Testis (tissue), 2 donors: ENCODE measurements at regions not wholly inside any gene's neighbourhood (a gene's known extent, or its start where the extent isn't known, plus 50 kb on each side); places are given as distances from the start of the nearest gene placed in this dataset.

Source experiments
- DNase-seq: peaks from one replicate; pipeline ENCODE4 v3.0.0-alpha.2; 2019
- H3K27ac ChIP-seq, 2 donors: fragments of 200-600 bp; sonication (generic); one replicate each; pipeline ENCODE4 v1.5.1; 2019
- H3K27me3 ChIP-seq: fragments of 200-600 bp; sonication (generic); one replicate; pipeline ENCODE4 v1.5.1; 2019
- H3K36me3 ChIP-seq: fragments of 200-600 bp; sonication (generic); one replicate; pipeline ENCODE4 v1.5.1; 2017; ENCODE audit warnings: low read depth; ENCODE audit errors: missing control alignments
- H3K4me1 ChIP-seq: fragments of 200-600 bp; sonication (generic); one replicate; pipeline ENCODE4 v1.5.1; 2019
- H3K4me3 ChIP-seq, 2 donors: fragments of 200-600 bp; sonication (generic); one replicate each; pipeline ENCODE4 v1.5.1; 2017 to 2019
- H3K9me3 ChIP-seq: fragments of 200-600 bp; sonication (generic); one replicate; pipeline ENCODE4 v1.5.1; 2017
- POLR2A ChIP-seq: fragments of 450-650 bp; IDR thresholded peaks from one replicate; pipeline ENCODE4 v1.6.1; 2017; ENCODE audit warnings: antibody characterized with exemption, mild to moderate bottlenecking, moderate library complexity
- WGBS, 2 donors: methylation state at CpG; one replicate each; pipeline ENCODE4 v1.1.5; 2018; 5-methylcytosine and 5-hydroxymethylcytosine counted together
- intact Hi-C: fragments of 100-400 bp; cut with DNase I; formaldehyde crosslinking; loops from one replicate; pipeline ENCODE4 v1.15.1; 2023; ENCODE audit warnings: low total_unique reads
- TF ChIP-seq, protein P1 (sequence below), 3 experiments: fragments of 450-650 bp in 2 of 3; fragments of 200-600 bp in 1 of 3; sonication (generic) in 1 of 3; IDR thresholded peaks; one replicate each; pipeline ENCODE4 v1.5.1; 2016 to 2019; ENCODE audit warnings: antibody characterized with exemption in 3 of 3, mild to moderate bottlenecking in 2 of 3, moderate library complexity in 1 of 3

GRCh38 chr11:128165572-128165971 is 421.8 kb downstream of the ETS1 start:
- TF ChIP-seq, protein P1, sequence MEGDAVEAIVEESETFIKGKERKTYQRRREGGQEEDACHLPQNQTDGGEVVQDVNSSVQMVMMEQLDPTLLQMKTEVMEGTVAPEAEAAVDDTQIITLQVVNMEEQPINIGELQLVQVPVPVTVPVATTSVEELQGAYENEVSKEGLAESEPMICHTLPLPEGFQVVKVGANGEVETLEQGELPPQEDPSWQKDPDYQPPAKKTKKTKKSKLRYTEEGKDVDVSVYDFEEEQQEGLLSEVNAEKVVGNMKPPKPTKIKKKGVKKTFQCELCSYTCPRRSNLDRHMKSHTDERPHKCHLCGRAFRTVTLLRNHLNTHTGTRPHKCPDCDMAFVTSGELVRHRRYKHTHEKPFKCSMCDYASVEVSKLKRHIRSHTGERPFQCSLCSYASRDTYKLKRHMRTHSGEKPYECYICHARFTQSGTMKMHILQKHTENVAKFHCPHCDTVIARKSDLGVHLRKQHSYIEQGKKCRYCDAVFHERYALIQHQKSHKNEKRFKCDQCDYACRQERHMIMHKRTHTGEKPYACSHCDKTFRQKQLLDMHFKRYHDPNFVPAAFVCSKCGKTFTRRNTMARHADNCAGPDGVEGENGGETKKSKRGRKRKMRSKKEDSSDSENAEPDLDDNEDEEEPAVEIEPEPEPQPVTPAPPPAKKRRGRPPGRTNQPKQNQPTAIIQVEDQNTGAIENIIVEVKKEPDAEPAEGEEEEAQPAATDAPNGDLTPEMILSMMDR (IDR thresholded peaks at IDR 0.05) = no peak
- TF ChIP-seq POLR2A = no peak
- intact Hi-C loops = loop anchor here (5.0 kb wide), 1 partner anchor 467 kb away; no protein-coding TSS in a partner anchor
- WGBS, 2 donors = 85 to 89% methylated on average over 4 of the region's 4 CpGs
- Histone ChIP-seq H3K27me3 (no peaks in the 10 kb centered on the region), H3K9me3 (no peaks in the 10 kb centered on the region), H3K4me1 (no peaks in the 10 kb centered on the region), H3K27ac (no peak overlapping the region), H3K4me3 (no peak overlapping the region), H3K36me3 (no peaks in the 10 kb centered on the region)
- no peak for DNase-seq

GRCh38 chr11:128164080-128164741 is 423.1 kb downstream of the ETS1 start:
- Histone ChIP-seq H3K4me1 (no peaks in the 10 kb centered on the region), H3K27ac (no peak overlapping the region), H3K27me3 (no peaks in the 10 kb centered on the region), H3K4me3 (no peak overlapping the region), H3K9me3 (no peaks in the 10 kb centered on the region), H3K36me3 (no peaks in the 10 kb centered on the region)
- 75 to 82% methylated on average over 6 of the region's 6 CpGs for WGBS, 2 donors
- intact Hi-C loops = no loop called here
- DNase-seq = no peak
- no peak for TF ChIP-seq POLR2A
- TF ChIP-seq, protein P1 (IDR thresholded peaks at IDR 0.05) = no peak

DNA sequence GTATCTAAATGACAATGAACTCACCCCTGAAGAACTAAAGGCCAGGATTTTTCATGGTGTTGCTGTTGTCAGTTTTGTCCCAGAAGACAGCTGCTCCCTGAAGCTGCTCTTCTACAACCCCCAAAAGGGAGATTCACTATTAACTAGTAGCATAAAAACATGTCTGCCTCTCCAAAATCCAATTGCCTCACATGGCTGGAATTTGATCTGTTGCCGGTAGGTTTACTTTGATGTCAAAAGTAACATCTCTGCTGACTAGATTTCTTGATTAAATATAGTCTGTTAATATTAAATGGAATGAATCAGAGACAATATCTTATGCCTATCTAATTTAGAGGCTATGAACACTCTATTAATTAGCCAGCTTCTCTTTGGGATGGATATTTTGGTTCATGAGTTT is 425.4 kb downstream of the ETS1 start:
- intact Hi-C loops = no loop called here
- no peak for TF ChIP-seq POLR2A
- TF ChIP-seq, protein P1 (IDR thresholded peaks at IDR 0.05) = no peak
- WGBS, 2 donors = 87 to 95% methylated on average over 1 of the region's 1 CpG
- no peaks in the 10 kb centered on the region for H3K4me1 ChIP-seq
- no peak overlapping the region for H3K27ac ChIP-seq
- H3K36me3 ChIP-seq = no peaks in the 10 kb centered on the region
- H3K9me3 ChIP-seq = no peaks in the 10 kb centered on the region
- no peak overlapping the region for H3K4me3 ChIP-seq
- no peak for DNase-seq
- no peaks in the 10 kb centered on the region for H3K27me3 ChIP-seq

DNA sequence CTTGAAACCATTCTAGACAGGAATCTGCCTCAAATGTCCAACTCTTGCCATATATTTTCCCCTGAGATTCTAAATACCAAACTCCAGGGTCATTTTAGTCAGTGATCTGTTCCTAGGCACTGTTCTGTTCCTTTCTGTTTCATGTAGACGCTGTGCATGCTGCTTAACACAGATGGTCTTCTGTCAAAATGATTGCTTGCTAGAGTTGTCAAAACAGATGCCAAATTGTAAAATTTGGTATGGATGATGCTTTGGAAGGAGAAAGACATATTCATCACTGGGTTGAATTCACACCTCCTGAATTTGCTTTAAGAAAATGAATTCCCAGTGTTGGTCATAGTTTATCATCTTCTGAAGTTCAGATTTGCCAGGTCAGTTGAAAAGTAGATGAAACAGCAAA is 425.9 kb downstream of the ETS1 start:
- TF ChIP-seq, protein P1 (IDR thresholded peaks at IDR 0.05) = no peak
- no peak for TF ChIP-seq POLR2A
- Histone ChIP-seq H3K27ac (no peak overlapping the region), H3K9me3 (no peaks in the 10 kb centered on the region), H3K4me1 (no peaks in the 10 kb centered on the region), H3K36me3 (no peaks in the 10 kb centered on the region), H3K4me3 (no peak overlapping the region), H3K27me3 (no peaks in the 10 kb centered on the region)
- DNase-seq = no peak
- WGBS, 2 donors = 83 to 96% methylated on average over 1 of the region's 1 CpG
- intact Hi-C loops = no loop called here

DNA sequence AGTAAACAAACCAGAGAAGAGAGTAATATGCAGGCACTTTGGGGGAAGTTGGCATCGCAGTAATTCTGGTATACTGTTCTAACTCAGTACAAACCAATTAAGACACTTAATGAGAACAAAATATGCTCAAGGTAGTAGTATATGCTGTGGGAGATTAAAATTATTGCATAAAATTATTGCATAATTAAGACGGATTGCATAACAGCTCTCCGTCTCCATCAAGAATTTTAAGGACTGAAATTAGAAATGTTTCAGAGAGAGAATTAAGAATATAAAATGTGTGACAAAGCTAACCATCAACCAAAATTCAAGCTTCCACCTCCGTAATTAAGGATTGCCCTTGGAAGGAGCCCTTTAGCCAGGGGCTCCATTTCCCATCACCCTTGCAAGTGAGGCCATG is 428.5 kb downstream of the ETS1 start:
- Histone ChIP-seq H3K36me3 (no peaks in the 10 kb centered on the region), H3K4me3 (no peak overlapping the region), H3K4me1 (no peaks in the 10 kb centered on the region), H3K27ac (no peak overlapping the region), H3K9me3 (no peaks in the 10 kb centered on the region), H3K27me3 (no peaks in the 10 kb centered on the region)
- 82 to 85% methylated on average over 4 of the region's 4 CpGs for WGBS, 2 donors
- TF ChIP-seq POLR2A = no peak
- TF ChIP-seq, protein P1 (IDR thresholded peaks at IDR 0.05) = no peak
- DNase-seq = no peak
- intact Hi-C loops = loop anchor here (10.0 kb wide), 1 partner anchor 676 kb away; no protein-coding TSS in a partner anchor
